ENCODE measurements at regions not wholly inside any gene's neighbourhood (a gene's known extent, or its start where the extent isn't known, plus 50 kb on each side); places are given as distances from the start of the nearest gene placed in this dataset.

GRCh38 chr2:166568409-166568808 is 74.4 kb upstream of the SCN7A start:
- Histone ChIP-seq H3K27ac (ENCODE audit: low read length) (no peak overlapping the region), H3K36me3 (ENCODE audit: control insufficient read depth, insufficient read depth, low read length) (no peaks in the 10 kb centered on the region), H3K4me1 (ENCODE audit: control insufficient read depth, insufficient read depth, low read length) (no peaks in the 10 kb centered on the region), H3K27me3 (ENCODE audit: control insufficient read depth, insufficient read depth, low read length) (no peaks in the 10 kb centered on the region), H3K9me3 (ENCODE audit: control insufficient read depth, low read depth, low read length) (no peaks in the 10 kb centered on the region), H3K4me3 (ENCODE audit: low read length) (no peak overlapping the region)
- DNase-seq = no peak
- 74% methylated on average over 3 of the region's 3 CpGs for WGBS (ENCODE audit: insufficient coverage, low lambda C conversion rate)

GRCh38 chr2:166565501-166565900 is 71.5 kb upstream of the SCN7A start:
- no peaks in the 10 kb centered on the region for H3K27me3 ChIP-seq (ENCODE audit: control insufficient read depth, insufficient read depth, low read length)
- no peak overlapping the region for H3K4me3 ChIP-seq (ENCODE audit: low read length)
- H3K27ac ChIP-seq (ENCODE audit: low read length) = no peak overlapping the region
- 90% methylated on average over 2 of the region's 3 CpGs for WGBS (ENCODE audit: insufficient coverage, low lambda C conversion rate)
- DNase-seq = no peak
- no peaks in the 10 kb centered on the region for H3K9me3 ChIP-seq (ENCODE audit: control insufficient read depth, low read depth, low read length)
- no peaks in the 10 kb centered on the region for H3K36me3 ChIP-seq (ENCODE audit: control insufficient read depth, insufficient read depth, low read length)
- H3K4me1 ChIP-seq (ENCODE audit: control insufficient read depth, insufficient read depth, low read length) = no peaks in the 10 kb centered on the region

- Histone ChIP-seq H3K36me3 (ENCODE audit: control insufficient read depth, insufficient read depth, low read length) (no peaks in the 10 kb centered on the region), H3K4me3 (ENCODE audit: low read length) (no peak overlapping the region), H3K27me3 (ENCODE audit: control insufficient read depth, insufficient read depth, low read length) (no peaks in the 10 kb centered on the region), H3K4me1 (ENCODE audit: control insufficient read depth, insufficient read depth, low read length) (no peaks in the 10 kb centered on the region), H3K9me3 (ENCODE audit: control insufficient read depth, low read depth, low read length) (no peaks in the 10 kb centered on the region), H3K27ac (ENCODE audit: low read length) (no peak overlapping the region)
- DNase-seq = no peak
- WGBS (ENCODE audit: insufficient coverage, low lambda C conversion rate) = no CpG with 5 or more reads among the region's 2 CpGs
These were observed 69.8 kb upstream of the SCN7A start for GRCh38 chr2:166563894-166564293.

GRCh38 chr2:166560022-166560421 is 66.0 kb upstream of the SCN7A start:
- no peaks in the 10 kb centered on the region for H3K36me3 ChIP-seq (ENCODE audit: control insufficient read depth, insufficient read depth, low read length)
- no peak for DNase-seq
- no peaks in the 10 kb centered on the region for H3K27me3 ChIP-seq (ENCODE audit: control insufficient read depth, insufficient read depth, low read length)
- no peak overlapping the region for H3K27ac ChIP-seq (ENCODE audit: low read length)
- no peaks in the 10 kb centered on the region for H3K9me3 ChIP-seq (ENCODE audit: control insufficient read depth, low read depth, low read length)
- 95% methylated on average over 2 of the region's 2 CpGs for WGBS (ENCODE audit: insufficient coverage, low lambda C conversion rate)
- H3K4me3 ChIP-seq (ENCODE audit: low read length) = no peak overlapping the region
- H3K4me1 ChIP-seq (ENCODE audit: control insufficient read depth, insufficient read depth, low read length) = no peaks in the 10 kb centered on the region

- Histone ChIP-seq H3K9me3 (ENCODE audit: control insufficient read depth, low read depth, low read length) (no peaks in the 10 kb centered on the region), H3K27ac (ENCODE audit: low read length) (no peak overlapping the region), H3K36me3 (ENCODE audit: control insufficient read depth, insufficient read depth, low read length) (no peaks in the 10 kb centered on the region), H3K4me1 (ENCODE audit: control insufficient read depth, insufficient read depth, low read length) (no peaks in the 10 kb centered on the region), H3K27me3 (ENCODE audit: control insufficient read depth, insufficient read depth, low read length) (no peaks in the 10 kb centered on the region), H3K4me3 (ENCODE audit: low read length) (no peak overlapping the region)
- no peak for DNase-seq
These were observed 56.9 kb upstream of the SCN7A start for GRCh38 chr2:166550923-166551322.

- Histone ChIP-seq H3K4me3 (ENCODE audit: low read length) (no peak overlapping the region), H3K4me1 (ENCODE audit: control insufficient read depth, insufficient read depth, low read length) (no peaks in the 10 kb centered on the region), H3K27ac (ENCODE audit: low read length) (no peak overlapping the region), H3K9me3 (ENCODE audit: control insufficient read depth, low read depth, low read length) (no peaks in the 10 kb centered on the region), H3K36me3 (ENCODE audit: control insufficient read depth, insufficient read depth, low read length) (no peaks in the 10 kb centered on the region), H3K27me3 (ENCODE audit: control insufficient read depth, insufficient read depth, low read length) (no peaks in the 10 kb centered on the region)
- DNase-seq = no peak
These were observed 51.4 kb upstream of the SCN7A start for GRCh38 chr2:166545473-166545872.

Data from large intestine (tissue), 3 donors.